Mucosa of descending colon (tissue), 3 donors: ENCODE measurements at regions not wholly inside any gene's neighbourhood (a gene's known extent, or its start where the extent isn't known, plus 50 kb on each side); places are given as distances from the start of the nearest gene placed in this dataset.

Source experiments
- ATAC-seq: fragments of 200-7000 bp; cut with Tn5 transposase; one replicate; pipeline ENCODE4 v1.9.1; 2020; ENCODE audit warnings: mild to moderate bottlenecking, moderate library complexity
- DNase-seq, 3 donors: peaks; one replicate each; pipeline ENCODE4 v3.0.0-alpha.2; 2020
- H3K36me3 ChIP-seq: fragments of 200-600 bp; one replicate; pipeline ENCODE4 v1.8.0; 2021; ENCODE audit warnings: low read depth, mild to moderate bottlenecking
- H3K4me1 ChIP-seq: fragments of 200-600 bp; one replicate; pipeline ENCODE4 v1.8.0; 2021; ENCODE audit warnings: low read depth, mild to moderate bottlenecking
- H3K4me3 ChIP-seq: fragments of 200-600 bp; one replicate; pipeline ENCODE4 v1.8.0; 2021; ENCODE audit warnings: mild to moderate bottlenecking
- H3K9me3 ChIP-seq: fragments of 200-600 bp; one replicate; pipeline ENCODE4 v1.8.0; 2021; ENCODE audit warnings: mild to moderate bottlenecking
- CTCF ChIP-seq: fragments of 200-600 bp; IDR thresholded peaks from one replicate; pipeline ENCODE4 v1.8.0; 2022; ENCODE audit warnings: antibody characterized with exemption, mild to moderate bottlenecking
- intact Hi-C, 2 donors: fragments of 100-400 bp; cut with DNase I in 1 of 2; cut with micrococcal nuclease in 1 of 2; formaldehyde crosslinking; loops; one replicate each; pipeline versions ENCODE4 v1.11.0 to v1.11.1; 2022; cut with DNase I, micrococcal nuclease
- donor health status: DM: no; HTN: no; CAD: no; lungs with moderate emphysema.
- donor health status: DM: no; HTN: no; CAD: no.
- donor health status: DM: no; HTN: yes; CAD: no.

GRCh38 chr2:207315131-207315530, 149.4 kb upstream of the KLF7 start:
- no peak for DNase-seq
- Histone ChIP-seq H3K36me3 (no peaks in the 10 kb centered on the region), H3K4me3 (no peak overlapping the region), H3K4me1 (no peaks in the 10 kb centered on the region), H3K9me3 (no peaks in the 10 kb centered on the region)
- ATAC-seq, result no peak
- intact Hi-C loops, result no loop called here
- no peak for TF ChIP-seq CTCF

- no peak for DNase-seq
- no peak for ATAC-seq
- no peak overlapping the region for H3K4me3 ChIP-seq
- intact Hi-C loops, result no loop called here
- H3K9me3 ChIP-seq, result no peaks in the 10 kb centered on the region
- no peaks in the 10 kb centered on the region for H3K4me1 ChIP-seq
- no peak for TF ChIP-seq CTCF
- no peaks in the 10 kb centered on the region for H3K36me3 ChIP-seq
These were observed 150.7 kb upstream of the KLF7 start for GRCh38 chr2:207316484-207316883.

GRCh38 chr2:207316906-207317305, 151.2 kb upstream of the KLF7 start:
- ATAC-seq, result no peak

GRCh38 chr2:207317378-207317984, 151.7 kb upstream of the KLF7 start:
- no peak for DNase-seq
- Histone ChIP-seq H3K4me1 (no peaks in the 10 kb centered on the region), H3K9me3 (no peaks in the 10 kb centered on the region), H3K36me3 (no peaks in the 10 kb centered on the region), H3K4me3 (no peak overlapping the region)
- no peak for ATAC-seq
- no peak for TF ChIP-seq CTCF
- intact Hi-C loops, result no loop called here

More at GRCh38 chr2:207316906-207317305, 151.2 kb upstream of the KLF7 start:
- Histone ChIP-seq H3K4me3 (no peak overlapping the region), H3K36me3 (no peaks in the 10 kb centered on the region), H3K9me3 (no peaks in the 10 kb centered on the region), H3K4me1 (no peaks in the 10 kb centered on the region)
- no peak for TF ChIP-seq CTCF
- intact Hi-C loops, result no loop called here
- no peak for DNase-seq

- Histone ChIP-seq H3K4me3 (no peak overlapping the region), H3K36me3 (no peaks in the 10 kb centered on the region), H3K9me3 (no peaks in the 10 kb centered on the region), H3K4me1 (no peaks in the 10 kb centered on the region)
- ATAC-seq (no peak), DNase-seq (no peak)
- no peak for TF ChIP-seq CTCF
- intact Hi-C loops, result no loop called here
These were observed 152.5 kb upstream of the KLF7 start for GRCh38 chr2:207318181-207318628.

- ATAC-seq (no peak), DNase-seq (no peak)
- intact Hi-C loops, result no loop called here
- no peak for TF ChIP-seq CTCF
- Histone ChIP-seq H3K36me3 (no peaks in the 10 kb centered on the region), H3K4me3 (no peak overlapping the region), H3K9me3 (no peaks in the 10 kb centered on the region), H3K4me1 (no peaks in the 10 kb centered on the region)
These were observed 153.6 kb upstream of the KLF7 start for GRCh38 chr2:207319316-207319715.
